ENCODE measurements at regions not wholly inside any gene's neighbourhood (a gene's known extent, or its start where the extent isn't known, plus 50 kb on each side); places are given as distances from the start of the nearest gene placed in this dataset.

DNA sequence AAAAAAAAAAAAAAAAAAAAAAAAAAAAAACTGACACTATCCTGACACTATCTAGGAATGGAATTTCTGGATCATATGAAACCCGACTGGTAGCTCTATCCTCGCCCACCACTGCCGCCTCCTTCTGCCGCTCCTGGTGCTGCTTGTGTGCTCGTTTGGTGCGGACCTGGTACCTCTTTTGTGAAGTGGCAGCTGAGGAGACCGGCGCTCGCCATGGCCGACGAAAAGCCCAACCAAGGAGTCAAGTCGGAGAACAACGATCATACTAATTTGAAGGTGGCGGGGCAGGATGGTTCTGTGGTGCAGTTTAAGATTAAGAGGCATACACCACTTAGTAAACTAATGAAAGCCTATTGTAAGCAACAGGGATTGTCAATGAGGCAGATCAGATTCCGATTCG, 130.6 kb downstream of the SEPTIN14 start:
- TF ChIP-seq POLR2AphosphoS5 (IDR thresholded peaks at IDR 0.05): no peak
- no peak for TF ChIP-seq POLR2A (IDR thresholded peaks at IDR 0.05)

Measured in suprapubic skin (tissue), 4 donors.